HepG2 (cell line): ENCODE measurements at regions not wholly inside any gene's neighbourhood (a gene's known extent, or its start where the extent isn't known, plus 50 kb on each side); places are given as distances from the start of the nearest gene placed in this dataset.

ENCODE experiments used
- FOXP1 ChIP-seq, 2 experiments: fragments of 450-650 bp in 1 of 2; IDR thresholded peaks; 2 replicates each; pipeline ENCODE4 v1.6.1; 2017 to 2018; ENCODE audit warnings: antibody characterized with exemption in 1 of 2
- POLR2A ChIP-seq, 2 experiments: IDR thresholded peaks; 2 replicates each; pipeline ENCODE4 v1.6.1; 2011; ENCODE audit warnings: low read depth in 2 of 2, low read length in 2 of 2, mild to moderate bottlenecking in 1 of 2, moderate library complexity in 1 of 2; ENCODE audit not compliant: insufficient read depth in 1 of 2
- ZNF232 ChIP-seq: sonication (generic); formaldehyde crosslinking; IDR thresholded peaks from 2 replicates; pipeline ENCODE4 v1.4.0; 2020; ENCODE audit warnings: missing genetic modification reagents, borderline replicate concordance
- ZNF33B ChIP-seq: sonication (generic); formaldehyde crosslinking; IDR thresholded peaks from 2 replicates; pipeline ENCODE4 v1.5.1; 2020; ENCODE audit warnings: mild to moderate bottlenecking, missing genetic modification reagents
- ZNF546 ChIP-seq: sonication (generic); formaldehyde crosslinking; conservative IDR thresholded peaks from 2 replicates; pipeline ENCODE4 v1.8.1; 2023; ENCODE audit warnings: mild to moderate bottlenecking, missing genetic modification reagents
- TF ChIP-seq, protein P1 (sequence below): sonication (generic); formaldehyde crosslinking; IDR thresholded peaks from 2 replicates; pipeline ENCODE4 v1.5.0; 2020; ENCODE audit warnings: mild to moderate bottlenecking, missing genetic modification reagents, moderate library complexity

DNA sequence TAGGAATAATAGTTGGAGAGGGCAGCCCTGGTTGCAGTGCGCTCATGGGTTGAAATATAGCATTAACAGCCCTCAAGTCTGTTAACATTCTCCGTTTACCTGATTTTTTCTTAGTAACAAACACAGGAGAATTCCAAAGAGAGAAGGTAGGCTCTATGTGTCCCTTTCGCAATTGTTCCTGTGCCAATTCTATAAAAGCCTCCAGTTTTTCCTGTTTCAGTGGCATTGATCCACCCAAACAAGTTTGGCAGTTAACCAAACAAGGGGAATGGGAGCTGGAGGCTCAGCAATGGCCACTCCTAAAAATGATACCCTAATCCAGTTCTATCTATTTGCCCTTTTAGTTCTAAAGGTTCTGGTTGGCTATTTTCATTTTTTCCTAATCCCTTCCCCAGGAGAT lies 151.6 kb downstream of the ZNF486 start:
- TF ChIP-seq, protein P1, sequence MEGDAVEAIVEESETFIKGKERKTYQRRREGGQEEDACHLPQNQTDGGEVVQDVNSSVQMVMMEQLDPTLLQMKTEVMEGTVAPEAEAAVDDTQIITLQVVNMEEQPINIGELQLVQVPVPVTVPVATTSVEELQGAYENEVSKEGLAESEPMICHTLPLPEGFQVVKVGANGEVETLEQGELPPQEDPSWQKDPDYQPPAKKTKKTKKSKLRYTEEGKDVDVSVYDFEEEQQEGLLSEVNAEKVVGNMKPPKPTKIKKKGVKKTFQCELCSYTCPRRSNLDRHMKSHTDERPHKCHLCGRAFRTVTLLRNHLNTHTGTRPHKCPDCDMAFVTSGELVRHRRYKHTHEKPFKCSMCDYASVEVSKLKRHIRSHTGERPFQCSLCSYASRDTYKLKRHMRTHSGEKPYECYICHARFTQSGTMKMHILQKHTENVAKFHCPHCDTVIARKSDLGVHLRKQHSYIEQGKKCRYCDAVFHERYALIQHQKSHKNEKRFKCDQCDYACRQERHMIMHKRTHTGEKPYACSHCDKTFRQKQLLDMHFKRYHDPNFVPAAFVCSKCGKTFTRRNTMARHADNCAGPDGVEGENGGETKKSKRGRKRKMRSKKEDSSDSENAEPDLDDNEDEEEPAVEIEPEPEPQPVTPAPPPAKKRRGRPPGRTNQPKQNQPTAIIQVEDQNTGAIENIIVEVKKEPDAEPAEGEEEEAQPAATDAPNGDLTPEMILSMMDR (CRISPR knock-in tag) = no peak
- TF ChIP-seq ZNF546 (CRISPR knock-in tag) (no peak), FOXP1 (IDR thresholded peaks at IDR 0.05) (no peak), FOXP1 (CRISPR knock-in tag; IDR thresholded peaks at IDR 0.05) (no peak), ZNF33B (CRISPR knock-in tag) (no peak), ZNF232 (CRISPR knock-in tag) (no peak), POLR2A (IDR thresholded peaks at IDR 0.05; ENCODE audit: insufficient read depth in 1 of 2, low read depth in 2 of 2, low read length in 2 of 2) (no peak)
